ENCODE measurements at regions not wholly inside any gene's neighbourhood (a gene's known extent, or its start where the extent isn't known, plus 50 kb on each side); places are given as distances from the start of the nearest gene placed in this dataset.
"Not testable (repeated sequence)": the region's sequence is repeated elsewhere in the genome, so short reads cannot be mapped to it uniquely, and the experiment has no call there.

DNA sequence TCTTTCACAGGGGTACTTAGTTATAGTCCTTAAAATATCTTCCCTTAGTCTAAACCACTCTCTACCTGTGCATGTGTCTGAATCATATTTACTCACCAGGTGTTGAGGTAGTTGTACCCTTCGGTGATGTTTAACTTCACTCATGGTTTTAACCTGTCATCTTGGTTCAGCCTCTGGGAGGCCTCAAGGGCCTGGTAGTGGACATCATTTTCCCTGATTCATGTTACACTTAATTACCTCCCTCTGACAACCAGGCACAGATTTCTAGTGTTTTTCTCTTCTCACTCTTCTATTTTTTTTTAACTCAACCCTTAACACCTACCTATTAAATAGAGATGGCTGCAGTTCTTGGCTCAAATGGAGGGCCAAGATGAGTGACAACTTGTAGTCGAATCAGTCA lies 505.4 kb downstream of the TMEM114 start:
- no peaks in the 10 kb centered on the region for H3K27me3 ChIP-seq
- no peaks in the 10 kb centered on the region for H3K9me3 ChIP-seq
- no peak for DNase-seq
- no peak overlapping the region for H3K4me3 ChIP-seq
- H3K27ac ChIP-seq, result no peak overlapping the region
- no peaks in the 10 kb centered on the region for H3K4me1 ChIP-seq
- TF ChIP-seq, protein P1, sequence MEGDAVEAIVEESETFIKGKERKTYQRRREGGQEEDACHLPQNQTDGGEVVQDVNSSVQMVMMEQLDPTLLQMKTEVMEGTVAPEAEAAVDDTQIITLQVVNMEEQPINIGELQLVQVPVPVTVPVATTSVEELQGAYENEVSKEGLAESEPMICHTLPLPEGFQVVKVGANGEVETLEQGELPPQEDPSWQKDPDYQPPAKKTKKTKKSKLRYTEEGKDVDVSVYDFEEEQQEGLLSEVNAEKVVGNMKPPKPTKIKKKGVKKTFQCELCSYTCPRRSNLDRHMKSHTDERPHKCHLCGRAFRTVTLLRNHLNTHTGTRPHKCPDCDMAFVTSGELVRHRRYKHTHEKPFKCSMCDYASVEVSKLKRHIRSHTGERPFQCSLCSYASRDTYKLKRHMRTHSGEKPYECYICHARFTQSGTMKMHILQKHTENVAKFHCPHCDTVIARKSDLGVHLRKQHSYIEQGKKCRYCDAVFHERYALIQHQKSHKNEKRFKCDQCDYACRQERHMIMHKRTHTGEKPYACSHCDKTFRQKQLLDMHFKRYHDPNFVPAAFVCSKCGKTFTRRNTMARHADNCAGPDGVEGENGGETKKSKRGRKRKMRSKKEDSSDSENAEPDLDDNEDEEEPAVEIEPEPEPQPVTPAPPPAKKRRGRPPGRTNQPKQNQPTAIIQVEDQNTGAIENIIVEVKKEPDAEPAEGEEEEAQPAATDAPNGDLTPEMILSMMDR (IDR thresholded peaks at IDR 0.05), result no peak
- TF ChIP-seq POLR2A (IDR thresholded peaks at IDR 0.05), result no peak
- no peaks in the 10 kb centered on the region for H3K36me3 ChIP-seq

DNA sequence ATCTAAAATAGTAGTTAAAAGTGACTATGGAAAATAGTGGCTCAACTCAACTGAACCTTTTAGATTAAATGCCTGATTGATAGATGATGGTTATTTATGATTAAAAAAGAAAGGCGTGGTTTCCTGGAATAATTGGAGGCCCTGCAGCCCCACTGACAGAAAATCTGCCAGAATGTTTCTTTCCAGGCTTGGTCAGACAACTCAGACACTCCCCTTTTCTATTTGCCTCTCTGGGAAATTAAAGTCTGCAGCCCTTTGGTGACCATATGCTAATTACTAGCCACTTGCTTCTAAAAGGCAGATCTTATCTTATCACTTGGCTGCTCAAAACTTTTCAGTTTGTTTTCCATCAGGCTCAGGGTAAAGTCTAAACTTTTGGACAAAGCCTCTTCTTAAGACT lies 506.0 kb downstream of the TMEM114 start:
- H3K36me3 ChIP-seq, result no peaks in the 10 kb centered on the region
- H3K9me3 ChIP-seq, result no peaks in the 10 kb centered on the region
- no peak overlapping the region for H3K4me3 ChIP-seq
- no peak overlapping the region for H3K27ac ChIP-seq
- no peak for DNase-seq
- no peaks in the 10 kb centered on the region for H3K4me1 ChIP-seq
- TF ChIP-seq, protein P1 (IDR thresholded peaks at IDR 0.05), result no peak
- no peaks in the 10 kb centered on the region for H3K27me3 ChIP-seq

GRCh38 chr16:8083560-8083959 lies 506.8 kb downstream of the TMEM114 start:
- Histone ChIP-seq H3K27ac (no peak overlapping the region), H3K9me3 (no peaks in the 10 kb centered on the region), H3K27me3 (no peaks in the 10 kb centered on the region), H3K4me3 (no peak overlapping the region), H3K4me1 (no peaks in the 10 kb centered on the region), H3K36me3 (no peaks in the 10 kb centered on the region)
- DNase-seq, result no peak
- TF ChIP-seq, protein P1 (IDR thresholded peaks at IDR 0.05), result no peak
- no peak for TF ChIP-seq POLR2A (IDR thresholded peaks at IDR 0.05)

DNA sequence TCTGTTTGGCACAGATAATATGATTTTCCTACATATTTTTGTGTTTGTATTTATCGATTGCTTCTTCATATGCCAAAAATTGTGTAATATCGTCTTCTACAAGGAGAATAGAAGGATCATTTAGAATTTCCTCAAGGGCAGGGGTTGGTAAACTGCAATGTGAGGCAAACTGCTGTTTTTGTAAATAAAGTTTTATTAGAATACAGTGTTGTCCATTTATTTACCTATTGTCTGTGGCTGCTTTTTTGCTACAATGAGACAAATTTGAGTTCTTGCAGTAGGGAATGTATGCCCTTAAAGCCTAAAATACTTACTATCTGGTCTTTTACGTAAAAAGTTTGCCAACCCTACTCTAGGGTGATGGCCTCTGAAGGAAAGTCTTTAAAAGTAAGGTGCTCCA lies 509.5 kb downstream of the TMEM114 start:
- Histone ChIP-seq H3K27me3 (no peaks in the 10 kb centered on the region), H3K27ac (no peak overlapping the region), H3K36me3 (no peaks in the 10 kb centered on the region), H3K4me3 (no peak overlapping the region), H3K4me1 (no peaks in the 10 kb centered on the region), H3K9me3 (no peaks in the 10 kb centered on the region)
- no peak for TF ChIP-seq POLR2A (IDR thresholded peaks at IDR 0.05)
- TF ChIP-seq, protein P1 (IDR thresholded peaks at IDR 0.05), result no peak
- DNase-seq, result no peak

DNA sequence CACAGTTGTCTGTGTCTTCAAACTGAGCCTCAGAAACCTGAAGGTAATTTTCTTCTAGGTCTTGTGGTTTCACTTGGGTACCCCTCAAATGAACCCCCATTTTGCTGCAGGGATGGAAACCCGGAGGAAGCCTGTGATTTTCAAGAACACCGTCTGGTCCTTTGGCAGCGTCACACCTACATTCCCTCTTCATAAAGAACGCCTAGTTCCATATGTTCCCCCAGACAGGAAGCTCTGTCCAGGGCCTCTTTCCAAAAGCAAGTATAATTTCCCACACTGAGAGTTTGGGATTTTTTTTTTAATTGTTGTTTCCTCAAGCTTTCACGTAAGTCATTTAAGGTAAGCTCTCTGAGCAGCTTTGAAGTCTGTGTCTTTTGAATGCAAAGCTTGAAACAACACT lies 515.0 kb downstream of the TMEM114 start:
- Histone ChIP-seq H3K27ac (no peak overlapping the region), H3K36me3 (no peaks in the 10 kb centered on the region), H3K4me1 (no peaks in the 10 kb centered on the region), H3K9me3 (no peaks in the 10 kb centered on the region), H3K4me3 (no peak overlapping the region), H3K27me3 (no peaks in the 10 kb centered on the region)
- TF ChIP-seq, protein P1 (IDR thresholded peaks at IDR 0.05), result no peak
- TF ChIP-seq POLR2A (IDR thresholded peaks at IDR 0.05), result no peak
- DNase-seq, result no peak

DNA sequence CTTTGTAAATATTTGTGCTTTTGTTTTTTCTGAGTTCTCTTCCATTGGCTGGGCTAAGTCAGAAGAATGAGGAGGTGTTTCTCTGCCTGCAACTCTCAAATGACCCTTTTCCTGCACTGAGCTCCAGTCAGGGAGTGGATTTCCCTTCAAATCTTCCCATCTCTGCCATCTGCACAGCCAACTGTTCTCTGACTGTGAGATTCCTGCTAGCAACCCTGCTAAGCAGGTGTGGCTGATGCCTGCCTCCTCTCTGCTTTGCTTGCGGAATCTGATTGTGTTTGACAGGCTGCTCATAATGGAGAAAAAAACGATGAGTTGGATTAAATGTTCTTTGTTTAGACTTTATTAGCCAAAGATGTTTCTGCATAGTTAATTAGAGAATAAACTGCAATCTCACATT lies 519.8 kb downstream of the TMEM114 start:
- DNase-seq, result no peak
- Histone ChIP-seq H3K4me1 (no peaks in the 10 kb centered on the region), H3K27me3 (no peaks in the 10 kb centered on the region), H3K4me3 (no peak overlapping the region), H3K36me3 (no peaks in the 10 kb centered on the region), H3K27ac (no peak overlapping the region), H3K9me3 (peaks cover 0 to 3% (median 0%) of the 10 kb centered on the region in 4 donors)
- TF ChIP-seq, protein P1 (IDR thresholded peaks at IDR 0.05), result no peak
- TF ChIP-seq POLR2A (IDR thresholded peaks at IDR 0.05), result no peak

GRCh38 chr16:8068225-8068624 lies 522.1 kb downstream of the TMEM114 start:
- DNase-seq, H3K27ac ChIP-seq, H3K4me1 ChIP-seq, H3K27me3 ChIP-seq, H3K9me3 ChIP-seq, H3K4me3 ChIP-seq, H3K36me3 ChIP-seq: not testable (repeated sequence)
